ENCODE measurements at regions not wholly inside any gene's neighbourhood (a gene's known extent, or its start where the extent isn't known, plus 50 kb on each side); places are given as distances from the start of the nearest gene placed in this dataset.

DNA sequence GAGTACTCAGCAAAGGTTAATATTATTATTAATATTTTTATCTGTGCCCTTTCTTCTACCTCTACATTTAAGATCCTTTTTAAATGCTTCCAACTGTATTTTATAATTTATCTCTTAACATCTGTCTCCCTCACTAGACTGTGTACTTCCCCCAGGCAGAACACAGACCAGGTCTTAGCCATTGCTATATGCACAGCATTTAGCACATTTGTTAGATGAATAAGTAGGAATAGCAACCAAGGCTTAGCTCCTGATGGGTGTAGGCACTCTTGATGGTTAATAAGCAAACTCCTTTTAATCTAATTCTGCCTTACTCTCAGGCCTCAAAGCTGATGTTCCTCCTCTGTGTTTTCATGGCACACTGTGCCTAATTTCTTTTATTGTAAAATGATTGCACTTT, 83.7 kb upstream of the GNG12 start:
- TF ChIP-seq, protein P1, sequence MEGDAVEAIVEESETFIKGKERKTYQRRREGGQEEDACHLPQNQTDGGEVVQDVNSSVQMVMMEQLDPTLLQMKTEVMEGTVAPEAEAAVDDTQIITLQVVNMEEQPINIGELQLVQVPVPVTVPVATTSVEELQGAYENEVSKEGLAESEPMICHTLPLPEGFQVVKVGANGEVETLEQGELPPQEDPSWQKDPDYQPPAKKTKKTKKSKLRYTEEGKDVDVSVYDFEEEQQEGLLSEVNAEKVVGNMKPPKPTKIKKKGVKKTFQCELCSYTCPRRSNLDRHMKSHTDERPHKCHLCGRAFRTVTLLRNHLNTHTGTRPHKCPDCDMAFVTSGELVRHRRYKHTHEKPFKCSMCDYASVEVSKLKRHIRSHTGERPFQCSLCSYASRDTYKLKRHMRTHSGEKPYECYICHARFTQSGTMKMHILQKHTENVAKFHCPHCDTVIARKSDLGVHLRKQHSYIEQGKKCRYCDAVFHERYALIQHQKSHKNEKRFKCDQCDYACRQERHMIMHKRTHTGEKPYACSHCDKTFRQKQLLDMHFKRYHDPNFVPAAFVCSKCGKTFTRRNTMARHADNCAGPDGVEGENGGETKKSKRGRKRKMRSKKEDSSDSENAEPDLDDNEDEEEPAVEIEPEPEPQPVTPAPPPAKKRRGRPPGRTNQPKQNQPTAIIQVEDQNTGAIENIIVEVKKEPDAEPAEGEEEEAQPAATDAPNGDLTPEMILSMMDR (IDR thresholded peaks at IDR 0.05) = no peak
- TF ChIP-seq POLR2A (IDR thresholded peaks at IDR 0.05) = no peak

All from esophagus squamous epithelium (tissue), 4 donors.